Astrocyte of the cerebellum (primary cell): ENCODE measurements at regions not wholly inside any gene's neighbourhood (a gene's known extent, or its start where the extent isn't known, plus 50 kb on each side); places are given as distances from the start of the nearest gene placed in this dataset.
A peak's percentile ranks its signal among the peaks of the same experiment; 100 is the strongest.
"Not testable (repeated sequence)": the region's sequence is repeated elsewhere in the genome, so short reads cannot be mapped to it uniquely, and the experiment has no call there.

Experiments
- DNase-seq: peaks from one replicate; pipeline ENCODE4 v3.0.0-alpha.2; 2011; ENCODE audit warnings: low read depth
- H3K4me3 ChIP-seq: 2 replicates; pipeline ENCODE4 v1.5.1; 2011; ENCODE audit warnings: mild to moderate bottlenecking, low read depth, low read length, moderate library complexity
- in situ Hi-C: cut with HindIII; loops from 2 replicates; pipeline ENCODE4 v1.10.0; 2017; ENCODE audit warnings: low sequenced_read_pairs
- TF ChIP-seq, protein P1 (sequence below): IDR thresholded peaks from 2 replicates; pipeline ENCODE4 v1.5.1; 2012; ENCODE audit warnings: low read length, low read depth, moderate library complexity, mild to moderate bottlenecking; ENCODE audit errors: missing control alignments

DNA sequence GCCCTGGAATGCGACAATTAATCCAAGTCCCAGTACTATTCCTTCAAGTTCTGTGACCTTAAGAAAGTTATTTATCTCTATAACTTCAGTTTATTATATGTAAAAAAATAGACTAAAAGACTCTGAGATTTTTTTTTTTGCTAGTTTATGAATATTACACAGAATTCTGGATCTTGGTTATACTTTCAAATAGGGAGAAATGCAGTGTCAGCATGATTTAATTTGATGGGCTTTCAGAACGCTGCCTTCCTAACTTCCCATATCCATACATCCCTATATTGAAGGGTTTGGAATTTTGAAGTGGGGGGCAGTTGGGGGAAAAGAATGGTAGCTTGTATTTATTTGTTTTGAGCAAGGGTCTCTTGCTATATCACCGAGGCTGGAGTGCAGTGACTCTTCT lies 98.4 kb upstream of the MEGF10 start:
- DNase-seq: no peak
- TF ChIP-seq, protein P1, sequence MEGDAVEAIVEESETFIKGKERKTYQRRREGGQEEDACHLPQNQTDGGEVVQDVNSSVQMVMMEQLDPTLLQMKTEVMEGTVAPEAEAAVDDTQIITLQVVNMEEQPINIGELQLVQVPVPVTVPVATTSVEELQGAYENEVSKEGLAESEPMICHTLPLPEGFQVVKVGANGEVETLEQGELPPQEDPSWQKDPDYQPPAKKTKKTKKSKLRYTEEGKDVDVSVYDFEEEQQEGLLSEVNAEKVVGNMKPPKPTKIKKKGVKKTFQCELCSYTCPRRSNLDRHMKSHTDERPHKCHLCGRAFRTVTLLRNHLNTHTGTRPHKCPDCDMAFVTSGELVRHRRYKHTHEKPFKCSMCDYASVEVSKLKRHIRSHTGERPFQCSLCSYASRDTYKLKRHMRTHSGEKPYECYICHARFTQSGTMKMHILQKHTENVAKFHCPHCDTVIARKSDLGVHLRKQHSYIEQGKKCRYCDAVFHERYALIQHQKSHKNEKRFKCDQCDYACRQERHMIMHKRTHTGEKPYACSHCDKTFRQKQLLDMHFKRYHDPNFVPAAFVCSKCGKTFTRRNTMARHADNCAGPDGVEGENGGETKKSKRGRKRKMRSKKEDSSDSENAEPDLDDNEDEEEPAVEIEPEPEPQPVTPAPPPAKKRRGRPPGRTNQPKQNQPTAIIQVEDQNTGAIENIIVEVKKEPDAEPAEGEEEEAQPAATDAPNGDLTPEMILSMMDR: no peak
- no peak overlapping the region for H3K4me3 ChIP-seq
- in situ Hi-C loops: no loop called here

DNA sequence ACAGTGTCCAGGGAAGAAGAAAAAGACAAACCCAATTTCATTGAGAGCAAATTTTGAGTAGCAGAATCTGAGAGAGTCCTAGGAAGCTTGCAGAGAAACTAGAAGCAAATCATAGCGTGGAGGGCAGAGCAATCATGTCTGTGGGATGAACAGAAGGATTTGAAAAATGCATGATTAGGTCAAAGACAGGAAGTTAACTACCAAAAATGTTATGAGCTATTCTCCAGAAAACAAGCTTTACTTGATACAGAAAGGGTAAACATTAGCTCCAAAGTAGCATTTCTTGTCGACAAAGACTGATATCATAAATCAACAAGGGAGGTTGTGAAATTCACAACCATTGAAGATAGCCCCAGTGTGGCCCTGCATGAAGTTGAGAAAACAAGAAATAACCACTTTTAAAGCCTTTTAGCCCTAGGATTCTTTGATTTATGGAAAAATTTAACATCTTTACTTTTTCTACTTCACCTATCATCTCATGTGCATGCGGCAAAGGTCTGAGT lies 97.7 kb upstream of the MEGF10 start:
- H3K4me3 ChIP-seq: no peak overlapping the region
- DNase-seq: no peak
- TF ChIP-seq, protein P1: no peak
- in situ Hi-C loops: no loop called here

DNA sequence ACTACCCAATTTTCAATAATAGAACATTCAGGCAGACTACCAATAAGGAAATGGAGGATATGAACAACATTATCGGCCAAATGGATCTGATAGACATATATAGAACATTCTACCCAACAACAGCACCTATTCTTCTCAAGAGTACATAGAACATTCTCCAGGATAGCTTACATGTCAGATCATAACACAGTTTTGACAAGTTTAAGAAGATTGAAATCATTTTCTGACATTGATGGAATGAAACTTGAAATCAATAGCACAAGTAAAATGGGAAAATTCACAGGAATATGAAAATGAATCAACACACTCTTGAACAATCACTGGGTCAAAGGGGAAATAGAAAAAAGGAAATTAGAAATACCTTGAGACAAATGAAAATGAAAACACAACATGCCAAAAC lies 94.6 kb upstream of the MEGF10 start:
- in situ Hi-C loops: no loop called here
- TF ChIP-seq, protein P1: no peak
- DNase-seq: no peak
- no peak overlapping the region for H3K4me3 ChIP-seq

DNA sequence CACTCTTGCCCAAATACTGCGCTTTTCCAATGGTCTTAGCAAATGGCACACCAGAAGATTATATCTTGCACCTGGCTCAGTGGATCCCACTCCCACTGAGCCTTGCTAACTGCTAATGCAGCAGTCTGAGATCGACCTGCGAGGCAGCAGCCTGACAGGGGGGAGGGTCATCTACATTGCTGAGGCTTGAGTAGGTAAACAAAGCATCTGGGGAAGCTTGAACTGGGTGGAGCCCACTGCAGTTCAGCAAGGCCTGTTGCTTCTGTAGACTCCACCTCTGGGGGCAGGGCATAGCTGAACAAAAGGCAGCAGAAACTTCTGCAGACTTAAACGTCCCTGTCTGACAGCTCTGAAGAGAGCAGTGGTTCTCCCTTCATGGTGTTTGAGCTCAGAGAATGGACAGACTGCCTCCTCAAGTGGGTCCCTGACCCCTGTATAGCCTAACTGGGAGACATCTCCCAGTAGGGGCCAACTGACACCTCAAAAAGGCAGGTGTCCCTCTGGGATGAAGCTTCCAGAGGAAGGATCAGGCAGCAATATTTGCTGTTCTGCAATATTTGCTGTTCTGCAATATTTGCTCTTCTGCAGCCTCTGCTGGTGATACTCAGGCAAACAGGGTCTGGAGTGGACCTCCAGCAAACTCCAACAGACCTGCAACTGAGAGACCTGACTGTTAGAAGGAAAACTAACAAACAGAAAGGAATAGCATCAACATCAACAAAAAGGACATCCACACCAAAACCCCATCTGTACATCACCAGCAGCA lies 93.0 kb upstream of the MEGF10 start:
- DNase-seq, in situ Hi-C loops, H3K4me3 ChIP-seq: not testable (repeated sequence)

DNA sequence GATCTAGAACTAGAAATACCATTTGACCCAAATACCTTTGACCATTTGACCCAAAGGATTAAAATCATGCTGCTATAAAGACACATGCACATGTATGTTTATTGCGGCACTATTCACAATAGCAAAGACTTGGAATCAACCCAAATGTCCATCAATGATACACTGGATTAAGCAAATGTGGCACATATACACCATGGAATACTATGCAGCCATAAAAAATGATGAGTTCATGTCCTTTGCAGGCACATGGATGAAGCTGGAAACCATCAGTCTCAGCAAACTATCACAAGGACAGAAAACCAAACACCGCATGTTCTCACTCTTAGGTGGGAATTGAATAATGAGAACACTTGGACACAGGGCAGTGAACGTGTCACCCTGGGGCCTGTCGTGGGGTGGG lies 87.9 kb upstream of the MEGF10 start:
- DNase-seq, H3K4me3 ChIP-seq, in situ Hi-C loops: not testable (repeated sequence)

DNA sequence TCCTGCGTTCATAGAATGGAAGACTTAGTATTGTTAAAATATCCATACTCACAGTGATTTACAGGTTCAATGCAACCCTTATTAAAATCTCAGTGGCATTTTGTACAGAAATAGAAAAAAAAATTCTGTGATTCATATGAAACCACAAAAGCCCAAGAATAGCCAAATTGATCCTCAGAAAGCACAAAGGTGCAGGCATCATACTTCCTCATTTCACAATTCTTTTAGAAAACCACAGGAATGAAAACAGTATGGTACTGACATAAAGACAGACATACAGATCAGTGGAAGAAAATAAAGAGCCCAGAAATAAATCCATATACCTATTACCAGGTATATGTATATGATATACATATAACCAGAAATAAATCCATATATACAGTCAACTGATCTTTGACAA lies 86.8 kb upstream of the MEGF10 start:
- no peak overlapping the region for H3K4me3 ChIP-seq
- in situ Hi-C loops: no loop called here
- DNase-seq: peak; percentile 75
- TF ChIP-seq, protein P1: no peak

DNA sequence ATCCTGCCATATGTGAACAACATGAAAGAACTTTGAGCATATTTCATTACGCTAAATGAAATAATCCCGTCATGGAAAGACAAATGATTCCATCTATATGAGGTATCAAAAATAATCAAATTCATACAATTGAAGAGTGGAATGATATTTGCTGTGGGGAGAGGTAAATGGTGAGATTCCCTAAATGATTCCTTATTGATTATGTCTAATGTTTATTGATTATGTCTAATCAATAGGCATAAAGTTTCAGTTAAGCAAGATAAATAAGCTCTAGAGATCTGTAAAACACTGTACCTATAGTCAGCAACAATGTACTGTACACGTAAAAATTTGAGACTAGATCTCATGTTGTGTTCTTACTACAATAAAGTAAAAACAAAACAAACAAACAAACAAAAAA lies 85.4 kb upstream of the MEGF10 start:
- TF ChIP-seq, protein P1: no peak
- DNase-seq: no peak
- in situ Hi-C loops: no loop called here
- no peak overlapping the region for H3K4me3 ChIP-seq
